K562 (cell line): ENCODE measurements at regions not wholly inside any gene's neighbourhood (a gene's known extent, or its start where the extent isn't known, plus 50 kb on each side); places are given as distances from the start of the nearest gene placed in this dataset.

Source experiments
- ATAC-seq: fragments of 200-7000 bp; cut with Tn5 transposase; 3 replicates; pipeline ENCODE4 v1.9.1; 2020; ENCODE audit warnings: moderate library complexity
- BruUV-seq: library from RNA; stranded (reverse); fragments of 400-500 nt; replicated peaks from 2 replicates; lab custom pipeline; 2021; lab: Mats Ljungman, UMichigan
- CTCF ChIA-PET: fragments of 300-600 bp; formaldehyde crosslinking; extraction: SDS; loops from one replicate; lab custom pipeline; 2021; ENCODE audit warnings: low intra/inter-chr PET ratio; lab: Yijun Ruan, JAX
- POLR2A ChIA-PET: fragments of 300-600, 350-650 bp; sonication (Branson Sonifier 250); formaldehyde crosslinking; extraction: SDS; loops from one replicate; lab custom pipeline; 2021; ENCODE audit warnings: antibody characterized with exemption, inconsistent platforms; lab: Yijun Ruan, JAX
- DNase-seq, 4 experiments: peaks; one replicate each; pipeline versions ENCODE4 v3.0.0 to v3.0.0-alpha.2; 2011 to 2018; ENCODE audit warnings: low spot score in 3 of 4, mixed read lengths in 3 of 4; ENCODE audit errors: extremely low read depth in 1 of 4
- FAIRE-seq: peaks from 2 replicates; lab custom pipeline; 2011; peaks lifted over from hg19 to GRCh38; lab: Jason Lieb, UNC
- H2AFZ ChIP-seq: 2 replicates; pipeline ENCODE4 v1.6.0; 2011; ENCODE audit warnings: low read depth, low read length, control low read depth, inconsistent platforms
- H3K27ac ChIP-seq: fragments of 200-600 bp; 3 replicates; pipeline ENCODE4 v1.8.0; 2011; ENCODE audit warnings: low read depth, mild to moderate bottlenecking, control low read depth, inconsistent platforms, low read length, moderate library complexity, mixed read lengths; ENCODE audit errors: extremely low read depth
- H3K27me3 ChIP-seq, 2 experiments: fragments of 300-600 bp in 1 of 2; 2 replicates in 1 of 2; 3 replicates in 1 of 2; pipeline versions ENCODE4 v1.6.0 to v1.8.0; 2011; ENCODE audit warnings: inconsistent platforms in 2 of 2, low read length in 2 of 2, mild to moderate bottlenecking in 1 of 2, mixed read lengths in 1 of 2, moderate library complexity in 1 of 2; ENCODE audit not compliant: control insufficient read depth in 2 of 2, insufficient read depth in 2 of 2
- H3K36me3 ChIP-seq: fragments of 300-600 bp; 3 replicates; pipeline ENCODE4 v1.8.0; 2011; ENCODE audit warnings: mild to moderate bottlenecking, low read length, inconsistent platforms; ENCODE audit not compliant: control insufficient read depth, insufficient read depth
- H3K4me1 ChIP-seq, 2 experiments: fragments of 200-600 bp in 1 of 2; replicated peaks in 1 of 2; 2 replicates in 1 of 2; 3 replicates in 1 of 2; pipeline versions ENCODE4 v1.5.1 to v1.8.0; 2011; ENCODE audit warnings: inconsistent platforms in 2 of 2, low read length in 2 of 2, mild to moderate bottlenecking in 1 of 2, mixed read lengths in 1 of 2, moderate library complexity in 1 of 2; ENCODE audit not compliant: control insufficient read depth in 2 of 2, insufficient read depth in 2 of 2
- H3K4me2 ChIP-seq: 2 replicates; pipeline ENCODE4 v1.6.1; 2011; ENCODE audit warnings: low read length, control low read depth, inconsistent platforms, mixed read lengths; ENCODE audit not compliant: insufficient read depth
- H3K4me3 ChIP-seq: fragments of 200-600 bp; sonication (generic), shearing (Covaris generic); 2 replicates; pipeline ENCODE4 v1.5.1; 2016; ENCODE audit warnings: control low read depth, inconsistent platforms
- H3K79me2 ChIP-seq: fragments of 200-600 bp; 3 replicates; pipeline ENCODE4 v1.8.0; 2011; ENCODE audit warnings: low read length, inconsistent platforms; ENCODE audit not compliant: control insufficient read depth, insufficient read depth
- H3K9ac ChIP-seq, 2 experiments: 2 replicates each; pipeline versions ENCODE4 v1.6.0 to v1.6.1; 2011; ENCODE audit warnings: low read depth in 2 of 2, low read length in 2 of 2, control low read depth in 1 of 2, inconsistent platforms in 1 of 2, mild to moderate bottlenecking in 1 of 2, mixed read lengths in 1 of 2; ENCODE audit not compliant: insufficient read depth in 1 of 2
- H3K9me1 ChIP-seq: one replicate; pipeline ENCODE4 v1.6.0; 2011; ENCODE audit warnings: inconsistent platforms, mild to moderate bottlenecking, low read length, moderate library complexity; ENCODE audit not compliant: control insufficient read depth, insufficient read depth
- H3K9me3 ChIP-seq: replicated peaks from 2 replicates; pipeline ENCODE4 v1.5.1; 2011; ENCODE audit warnings: low read depth, low read length, inconsistent platforms; ENCODE audit not compliant: control insufficient read depth, insufficient read depth
- H4K20me1 ChIP-seq: replicated peaks from 2 replicates; pipeline ENCODE4 v1.6.1; 2011; ENCODE audit warnings: low read length, inconsistent platforms, mixed read lengths; ENCODE audit not compliant: control insufficient read depth, insufficient read depth
- ARID1B ChIP-seq: fragments of 450-650 bp; IDR thresholded peaks from 2 replicates; pipeline ENCODE4 v1.6.1; 2016; ENCODE audit warnings: antibody characterized with exemption, mild to moderate bottlenecking, inconsistent platforms
- FOXJ3 ChIP-seq: sonication (generic); formaldehyde crosslinking; IDR thresholded peaks from 2 replicates; pipeline ENCODE4 v1.4.0; 2020; ENCODE audit warnings: mild to moderate bottlenecking, missing genetic modification reagents
- GATAD2B ChIP-seq: fragments of 450-650 bp; IDR thresholded peaks from 2 replicates; pipeline ENCODE4 v1.6.1; 2017; ENCODE audit warnings: mild to moderate bottlenecking, borderline replicate concordance
- MXI1 ChIP-seq: IDR thresholded peaks from 2 replicates; pipeline ENCODE4 v1.6.1; 2011; ENCODE audit warnings: low read depth, mild to moderate bottlenecking, improper control_type of control experiment, low read length
- NBN ChIP-seq: fragments of 450-650 bp; IDR thresholded peaks from 2 replicates; pipeline ENCODE4 v1.6.1; 2016; ENCODE audit warnings: low read depth, mild to moderate bottlenecking
- PTBP1 ChIP-seq: fragments of 200-400 bp; formaldehyde crosslinking; IDR thresholded peaks from 2 replicates; pipeline ENCODE4 v1.6.1; 2017; ENCODE audit warnings: low read depth, low read length
- PURB ChIP-seq: sonication (generic); formaldehyde crosslinking; IDR thresholded peaks from 2 replicates; pipeline ENCODE4 v1.9.0; 2021; ENCODE audit warnings: low read depth, mild to moderate bottlenecking, missing genetic modification reagents
- SLC30A9 ChIP-seq: fragments of 250-450 bp; sonication (Bioruptor Pico); IDR thresholded peaks from 2 replicates; pipeline ENCODE4 v1.8.0; 2022; ENCODE audit warnings: mild to moderate bottlenecking, moderate library complexity
- TAF1 ChIP-seq: IDR thresholded peaks from 2 replicates; pipeline ENCODE4 v1.6.1; 2011; ENCODE audit warnings: mild to moderate bottlenecking, low read length, moderate library complexity; ENCODE audit not compliant: insufficient read depth, control insufficient read depth, severe bottlenecking; ENCODE audit errors: extremely low read depth
- TCFL5 ChIP-seq: fragments of 250-450 bp; sonication (Bioruptor Pico); conservative IDR thresholded peaks from 2 replicates; pipeline ENCODE4 v1.6.1; 2021; ENCODE audit warnings: mild to moderate bottlenecking, moderate library complexity, matching md5 sums
- ZKSCAN3 ChIP-seq: fragments of 250-450 bp; sonication (Bioruptor Pico); IDR thresholded peaks from 2 replicates; pipeline ENCODE4 v1.4.0; 2020
- ZNF124 ChIP-seq: sonication (generic); formaldehyde crosslinking; IDR thresholded peaks from 2 replicates; pipeline ENCODE4 v1.8.1; 2022; ENCODE audit warnings: missing genetic modification reagents
- ZNF134 ChIP-seq: fragments of 250-450 bp; sonication (Bioruptor Pico); conservative IDR thresholded peaks from 2 replicates; pipeline ENCODE4 v1.4.0; 2020
- ZNF76 ChIP-seq: fragments of 250-450 bp; sonication (Bioruptor Pico); IDR thresholded peaks from 2 replicates; pipeline ENCODE4 v1.4.0; 2020; ENCODE audit warnings: mild to moderate bottlenecking, moderate library complexity, borderline replicate concordance
- WGBS: fragments of 100-300 bp; shearing (Covaris generic); methylation state at CpG from one replicate; pipeline ENCODE4 v1.1.6; 2016; ENCODE audit warnings: low coverage, mixed read lengths; ENCODE audit not compliant: insufficient coverage; ENCODE audit errors: missing lambda C conversion rate; 5-methylcytosine and 5-hydroxymethylcytosine counted together
- in situ Hi-C: fragments of 300-500 bp; cut with MboI; formaldehyde crosslinking; loops from 4 replicates; pipeline ENCODE4 v1.15.0; 2018; ENCODE audit warnings: inconsistent platforms, mixed read lengths
- intact Hi-C: fragments of 100-400 bp; cut with micrococcal nuclease; formaldehyde crosslinking; loops from 2 replicates; pipeline ENCODE4 v1.14.2; 2022
- TF ChIP-seq, protein P1 (sequence below): fragments of 250-450 bp; sonication (Bioruptor Pico); IDR thresholded peaks from 2 replicates; pipeline ENCODE4 v1.8.0; 2021; ENCODE audit warnings: moderate library complexity, mild to moderate bottlenecking, inconsistent platforms
- TF ChIP-seq, protein P2 (sequence below): fragments of 450-650 bp; conservative IDR thresholded peaks from 2 replicates; pipeline ENCODE4 v1.6.1; 2016; ENCODE audit warnings: missing genetic modification characterization, low read depth, mild to moderate bottlenecking, missing compliant biosample characterization, moderate library complexity

DNA sequence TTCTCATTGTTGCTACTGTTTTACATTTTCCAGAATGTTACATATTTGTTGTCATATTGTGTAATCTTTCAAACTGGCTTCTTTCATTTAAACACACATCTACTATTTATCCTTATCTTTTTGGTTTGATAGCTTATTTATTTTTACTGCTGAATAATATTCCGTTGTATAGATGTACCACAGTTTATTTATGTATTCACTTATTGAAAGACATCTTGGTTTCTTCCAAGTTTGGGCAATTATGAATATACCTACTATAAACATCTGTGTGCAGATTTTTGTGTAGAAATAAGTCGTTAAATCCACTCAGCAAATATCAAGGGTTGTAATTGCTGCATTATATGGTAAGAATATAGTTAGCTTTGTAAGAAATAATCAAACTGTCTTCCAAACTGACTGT, 669.2 kb downstream of the TNS3 start:
- intact Hi-C loops, result no loop called here
- CTCF ChIA-PET, result no interaction called here
- ATAC-seq, result no peak

More for the DNA sequence above, 669.2 kb downstream of the TNS3 start:
- POLR2A ChIA-PET, result no interaction called here
- DNase-seq (no peak), FAIRE-seq (no peak)
- H3K9me1 ChIP-seq, result no peaks in the 10 kb centered on the region
- no peak overlapping the region for H2AFZ ChIP-seq
- no peak overlapping the region for H3K4me2 ChIP-seq
- BruUV-seq, result no TSS peak
- H4K20me1 ChIP-seq, result no peaks in the 10 kb centered on the region
- H3K9ac ChIP-seq, result no peak overlapping the region
- no peak overlapping the region for H3K27ac ChIP-seq
- H3K4me3 ChIP-seq, result no peak overlapping the region
- H3K36me3 ChIP-seq, result no peaks in the 10 kb centered on the region
- 0% methylated on average over 2 of the region's 2 CpGs for WGBS
- TF ChIP-seq SLC30A9, result no peak
- no peak for TF ChIP-seq TAF1
- no peak for TF ChIP-seq ARID1B
- TF ChIP-seq PURB (CRISPR knock-in tag), result no peak
- TF ChIP-seq ZNF76, result no peak
- TF ChIP-seq ZNF134, result no peak
- no peak for TF ChIP-seq ZNF124 (CRISPR knock-in tag)
- no peak for TF ChIP-seq PTBP1
- TF ChIP-seq FOXJ3 (CRISPR knock-in tag), result no peak
- no peak for TF ChIP-seq TCFL5 (CRISPR knock-in tag)
- TF ChIP-seq, protein P1, sequence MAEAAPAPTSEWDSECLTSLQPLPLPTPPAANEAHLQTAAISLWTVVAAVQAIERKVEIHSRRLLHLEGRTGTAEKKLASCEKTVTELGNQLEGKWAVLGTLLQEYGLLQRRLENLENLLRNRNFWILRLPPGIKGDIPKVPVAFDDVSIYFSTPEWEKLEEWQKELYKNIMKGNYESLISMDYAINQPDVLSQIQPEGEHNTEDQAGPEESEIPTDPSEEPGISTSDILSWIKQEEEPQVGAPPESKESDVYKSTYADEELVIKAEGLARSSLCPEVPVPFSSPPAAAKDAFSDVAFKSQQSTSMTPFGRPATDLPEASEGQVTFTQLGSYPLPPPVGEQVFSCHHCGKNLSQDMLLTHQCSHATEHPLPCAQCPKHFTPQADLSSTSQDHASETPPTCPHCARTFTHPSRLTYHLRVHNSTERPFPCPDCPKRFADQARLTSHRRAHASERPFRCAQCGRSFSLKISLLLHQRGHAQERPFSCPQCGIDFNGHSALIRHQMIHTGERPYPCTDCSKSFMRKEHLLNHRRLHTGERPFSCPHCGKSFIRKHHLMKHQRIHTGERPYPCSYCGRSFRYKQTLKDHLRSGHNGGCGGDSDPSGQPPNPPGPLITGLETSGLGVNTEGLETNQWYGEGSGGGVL, result no peak
- TF ChIP-seq, protein P2, sequence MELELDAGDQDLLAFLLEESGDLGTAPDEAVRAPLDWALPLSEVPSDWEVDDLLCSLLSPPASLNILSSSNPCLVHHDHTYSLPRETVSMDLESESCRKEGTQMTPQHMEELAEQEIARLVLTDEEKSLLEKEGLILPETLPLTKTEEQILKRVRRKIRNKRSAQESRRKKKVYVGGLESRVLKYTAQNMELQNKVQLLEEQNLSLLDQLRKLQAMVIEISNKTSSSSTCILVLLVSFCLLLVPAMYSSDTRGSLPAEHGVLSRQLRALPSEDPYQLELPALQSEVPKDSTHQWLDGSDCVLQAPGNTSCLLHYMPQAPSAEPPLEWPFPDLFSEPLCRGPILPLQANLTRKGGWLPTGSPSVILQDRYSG (tag), result no peak
- no peak for TF ChIP-seq ZKSCAN3
- TF ChIP-seq MXI1, result no peak
- no peak for TF ChIP-seq NBN
- no peak for TF ChIP-seq GATAD2B
- H3K9me3 ChIP-seq, result no peaks in the 10 kb centered on the region; the same call in 1 of the 2 replicates
- H3K79me2 ChIP-seq, result no peaks in the 10 kb centered on the region
- no peaks in the 10 kb centered on the region for H3K4me1 ChIP-seq
- in situ Hi-C loops, result no loop called here
- H3K27me3 ChIP-seq, result no peaks in the 10 kb centered on the region
